Head of caudate nucleus (tissue), 42 donors: ENCODE measurements at regions not wholly inside any gene's neighbourhood (a gene's known extent, or its start where the extent isn't known, plus 50 kb on each side); places are given as distances from the start of the nearest gene placed in this dataset.

ENCODE experiments used
- DNase-seq, 42 donors: peaks; one replicate each; pipeline versions ENCODE4 v3.0.0 to v3.0.0-alpha.2; 2020 to 2021; ENCODE audit warnings: mixed read lengths in 7 of 42
- intact Hi-C: fragments of 100-400 bp; cut with DNase I; formaldehyde crosslinking; loops from one replicate; pipeline ENCODE4 v1.15.0; 2022

- intact Hi-C loops, result no loop called here
- no peak for DNase-seq
These were observed 179.4 kb downstream of the PHLDA1 start for GRCh38 chr12:75852143-75852542.

- intact Hi-C loops, result no loop called here
- DNase-seq, result no peak
These were observed 180.7 kb downstream of the PHLDA1 start for GRCh38 chr12:75850721-75851462.

DNA sequence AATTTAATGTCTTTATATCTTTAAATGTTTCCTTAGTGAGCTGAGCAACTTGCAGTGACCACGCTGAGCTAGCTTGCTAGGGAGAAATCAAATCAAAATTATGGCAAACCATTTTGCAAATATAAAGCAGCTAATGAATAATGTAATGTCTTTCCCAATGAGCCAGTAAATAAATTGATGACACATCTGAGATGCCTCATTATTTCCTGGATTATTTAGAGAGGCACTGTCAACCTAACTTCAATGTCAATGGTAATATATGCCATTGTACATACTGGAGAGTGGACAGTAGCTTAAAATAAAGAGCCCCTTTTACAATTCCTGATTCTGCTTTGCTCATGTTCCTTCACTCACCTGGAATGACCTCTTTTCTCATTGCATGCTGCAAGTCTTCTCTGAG, 182.6 kb downstream of the PHLDA1 start:
- intact Hi-C loops, result no loop called here

GRCh38 chr12:75848431-75848925, 183.1 kb downstream of the PHLDA1 start:
- intact Hi-C loops, result no loop called here
- peak in 19 of 42 donors; percentile 3 to 70 (median 22) for DNase-seq

More for the DNA sequence above, 182.6 kb downstream of the PHLDA1 start:
- DNase-seq, result no peak

- intact Hi-C loops, result no loop called here
- no peak for DNase-seq
These were observed 185.5 kb downstream of the PHLDA1 start for GRCh38 chr12:75846102-75846501.

DNA sequence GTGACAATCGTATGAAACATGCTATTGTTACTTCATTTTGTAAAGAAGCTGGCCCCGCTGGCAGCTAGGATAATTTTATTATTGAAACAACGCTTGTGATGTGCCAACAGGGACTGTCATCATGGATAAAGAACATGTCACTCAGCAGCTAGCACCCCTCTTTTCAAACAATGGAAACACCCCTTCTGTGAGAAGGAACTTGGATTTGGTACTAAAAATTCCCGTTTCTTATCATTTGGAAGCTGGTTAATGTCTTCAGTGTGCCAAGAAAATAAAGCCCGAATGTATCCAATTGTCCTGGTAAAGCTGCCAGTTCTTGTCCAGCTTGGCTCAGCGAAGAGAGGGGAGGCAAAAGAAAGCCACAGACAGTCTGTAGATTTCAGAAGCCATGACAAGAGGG, 186.6 kb downstream of the PHLDA1 start:
- no peak for DNase-seq
- intact Hi-C loops, result no loop called here

DNA sequence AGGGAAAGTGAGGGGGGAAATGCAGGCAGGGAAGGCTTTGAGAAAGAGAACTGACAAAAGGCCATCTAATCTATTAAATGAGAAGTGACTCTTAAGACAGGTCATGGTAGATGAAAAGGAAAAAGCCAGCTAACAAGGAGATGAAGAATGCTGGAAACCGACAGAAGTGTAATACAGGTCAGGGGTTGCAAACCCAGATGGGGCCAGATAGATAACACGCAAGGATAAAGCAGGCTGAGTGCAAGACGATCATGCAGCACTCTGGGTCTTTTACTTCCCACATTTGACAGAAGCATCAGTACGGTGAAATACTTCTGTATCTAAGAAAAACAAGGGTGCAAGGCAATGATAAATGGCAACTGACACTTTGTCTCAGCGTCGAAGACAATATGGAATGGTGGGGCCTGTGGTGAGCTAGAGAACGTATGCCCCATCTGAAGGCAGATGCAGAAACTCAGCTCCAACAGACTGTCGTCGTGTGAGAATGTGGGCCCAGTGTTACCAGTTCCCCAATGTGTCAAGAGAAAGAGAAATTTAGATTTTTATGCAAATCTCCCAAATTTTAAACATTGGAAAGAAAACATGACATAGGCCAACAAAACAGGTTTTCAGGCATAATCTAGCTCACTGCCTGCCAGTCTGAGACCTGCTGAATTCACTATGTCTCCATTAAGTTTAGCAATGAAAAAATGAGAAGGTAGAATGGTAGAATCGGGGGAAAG, 187.4 kb downstream of the PHLDA1 start:
- no peak for DNase-seq
- intact Hi-C loops, result no loop called here

- intact Hi-C loops, result no loop called here
- DNase-seq, result peak in 6 of 42 donors; percentile 7 to 35 (median 16)
These were observed 189.5 kb downstream of the PHLDA1 start for GRCh38 chr12:75842090-75842489.

DNA sequence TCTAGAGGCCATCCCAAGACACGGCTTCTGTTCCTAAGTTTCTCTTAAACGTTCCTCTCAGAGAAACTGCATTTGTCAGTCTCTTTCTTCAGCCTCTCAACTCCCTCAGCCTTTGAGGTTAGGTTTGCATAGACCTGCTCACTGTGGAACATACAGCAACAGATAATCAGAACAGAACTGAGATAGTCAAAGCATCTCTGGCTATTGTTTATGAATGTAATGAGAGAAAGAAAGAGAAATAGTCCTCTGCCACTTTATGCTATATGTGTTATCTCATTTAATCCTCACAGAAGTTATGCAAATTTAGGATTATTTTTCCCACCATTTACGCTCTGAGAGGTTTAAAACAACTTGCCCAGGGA, 190.6 kb downstream of the PHLDA1 start:
- DNase-seq, result no peak
- intact Hi-C loops, result no loop called here

- no peak for DNase-seq
- intact Hi-C loops, result no loop called here
These were observed 193.3 kb downstream of the PHLDA1 start for GRCh38 chr12:75838309-75838708.

DNA sequence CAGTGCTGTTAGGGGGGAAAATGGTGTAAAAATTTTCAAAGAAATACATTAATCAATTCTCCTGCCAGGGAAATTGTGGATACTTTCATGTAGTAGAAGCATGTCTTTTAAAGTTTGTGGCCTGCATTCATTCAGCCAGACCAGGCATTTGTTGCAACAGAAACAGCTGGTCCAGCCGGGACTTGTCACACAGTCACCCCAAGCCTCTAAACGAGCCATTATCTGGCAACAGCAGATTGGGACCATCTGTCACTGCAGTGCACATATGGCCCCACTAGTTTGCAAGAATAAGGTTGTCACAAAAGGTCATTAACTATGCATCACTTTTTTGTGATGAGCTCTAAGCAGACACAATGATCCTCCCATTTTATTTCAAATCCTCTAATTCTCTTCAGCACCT, 193.9 kb downstream of the PHLDA1 start:
- intact Hi-C loops, result no loop called here
- no peak for DNase-seq

DNA sequence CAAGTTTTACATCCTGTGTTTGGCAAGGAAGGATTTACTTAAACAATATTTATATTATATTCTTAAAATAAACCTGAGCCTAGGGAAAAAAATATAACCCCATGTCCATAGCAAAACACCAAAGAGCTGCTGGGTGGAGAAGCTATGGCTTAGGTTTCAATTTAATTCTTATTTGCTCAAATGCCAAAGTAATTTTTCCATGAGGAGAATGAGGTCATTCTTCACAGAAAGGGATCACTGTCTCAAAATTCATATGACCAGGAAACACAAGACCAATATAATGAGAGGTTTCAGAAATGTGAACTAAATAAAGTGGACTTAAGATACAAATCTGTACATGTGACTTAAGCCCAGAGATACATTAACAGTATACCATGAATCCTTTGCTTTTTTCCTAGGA, 195.0 kb downstream of the PHLDA1 start:
- intact Hi-C loops, result no loop called here

DNA sequence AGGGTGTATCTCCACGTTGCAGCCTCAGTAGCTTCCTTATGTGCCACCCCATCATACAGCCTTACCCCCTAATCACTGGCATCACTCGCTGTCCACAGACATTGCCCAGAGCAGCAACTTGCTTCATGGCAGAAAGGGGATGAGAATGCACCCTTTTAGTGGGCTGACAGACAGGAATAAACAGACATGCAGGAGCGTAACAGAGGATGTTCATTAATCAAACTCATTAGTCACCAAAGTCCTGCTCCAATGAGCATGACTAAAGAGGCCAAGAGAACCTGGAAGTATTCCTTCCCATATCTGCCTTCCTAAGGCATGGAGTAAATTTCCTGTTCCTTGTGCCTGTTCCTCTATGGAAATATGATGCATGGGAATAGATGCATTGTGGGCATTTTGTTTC, 197.0 kb downstream of the PHLDA1 start:
- DNase-seq, result no peak
- intact Hi-C loops, result no loop called here

More for the DNA sequence above, 195.0 kb downstream of the PHLDA1 start:
- DNase-seq, result no peak

DNA sequence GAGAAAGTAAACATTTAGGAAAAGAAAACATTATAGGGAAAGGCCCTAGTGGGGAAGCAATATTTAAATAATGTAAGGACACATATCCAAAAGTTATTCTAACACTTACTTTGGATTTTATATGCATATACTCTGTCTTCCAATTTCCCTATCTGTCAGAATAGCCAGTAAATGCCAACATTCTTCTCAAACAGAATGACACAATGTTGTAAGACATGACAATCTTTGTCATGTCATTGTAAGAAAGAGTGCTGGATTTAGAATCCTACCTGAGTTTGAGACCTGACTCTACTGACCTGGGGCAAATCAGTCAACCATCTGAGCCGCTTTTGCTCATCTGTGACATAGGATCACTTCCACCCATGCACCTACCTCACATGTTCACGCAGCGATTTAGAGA, 198.3 kb downstream of the PHLDA1 start:
- no peak for DNase-seq
- intact Hi-C loops, result no loop called here

DNA sequence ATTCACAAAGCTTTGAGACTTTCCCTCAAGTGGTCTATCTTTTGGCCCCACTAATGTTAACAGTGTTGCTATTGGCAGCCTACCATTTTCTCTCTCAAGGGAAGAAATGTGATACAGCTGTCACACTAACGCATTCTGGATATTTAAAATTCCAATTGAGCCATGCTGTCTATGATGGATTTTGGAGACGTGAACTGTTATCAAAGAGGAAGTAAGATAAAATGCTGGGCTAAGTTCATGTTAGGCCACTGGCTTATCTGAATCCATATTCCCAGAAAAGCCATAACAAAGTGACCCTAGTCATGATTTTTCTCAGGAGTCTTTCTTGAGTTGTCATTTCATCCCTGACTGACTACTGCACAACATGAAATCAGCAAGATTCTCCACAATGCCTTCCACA, 200.2 kb downstream of the PHLDA1 start:
- intact Hi-C loops, result no loop called here
- no peak for DNase-seq

DNA sequence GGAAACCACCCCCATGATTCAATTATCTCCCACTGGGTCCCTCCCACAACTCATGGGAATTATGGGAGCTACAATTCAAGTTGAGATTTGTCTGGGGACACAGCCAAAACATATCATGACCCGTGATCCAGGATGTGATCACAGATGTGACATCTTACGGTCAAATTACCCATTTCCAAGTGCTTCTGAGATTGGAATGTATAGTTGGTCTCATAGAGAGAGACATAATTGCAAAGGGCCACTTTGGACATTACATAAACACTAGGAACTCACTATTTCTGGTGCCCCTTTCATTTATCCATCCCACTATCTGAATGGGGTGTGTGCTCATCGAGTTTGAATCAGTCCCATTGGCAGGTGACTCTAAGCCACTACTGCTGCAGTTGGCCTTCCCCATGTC, 204.5 kb downstream of the PHLDA1 start:
- no peak for DNase-seq
- intact Hi-C loops, result no loop called here

DNA sequence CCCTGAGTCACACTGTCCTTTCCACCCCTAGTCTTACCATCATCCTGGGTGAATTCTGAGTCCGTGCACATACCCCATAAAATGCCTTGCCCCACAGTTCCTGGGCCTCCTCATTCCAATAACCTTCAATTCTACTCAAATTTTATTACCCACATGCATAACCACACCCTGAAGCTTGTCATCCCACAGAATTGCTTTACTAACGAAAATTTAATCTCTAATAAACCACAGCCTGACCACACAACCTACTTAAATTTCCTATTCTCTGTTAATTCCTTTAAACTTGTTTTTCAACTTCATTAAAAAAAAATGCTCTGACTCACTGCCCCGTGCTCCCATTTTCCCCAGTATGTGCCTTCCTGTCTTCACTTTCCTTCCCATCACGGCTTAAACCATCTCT, 205.9 kb downstream of the PHLDA1 start:
- no peak for DNase-seq
- intact Hi-C loops, result no loop called here

- DNase-seq, result no peak
- intact Hi-C loops, result no loop called here
These were observed 208.1 kb downstream of the PHLDA1 start for GRCh38 chr12:75823475-75823874.

- DNase-seq, result no peak
- intact Hi-C loops, result no loop called here
These were observed 209.2 kb downstream of the PHLDA1 start for GRCh38 chr12:75822416-75822815.

GRCh38 chr12:75820848-75821578, 210.6 kb downstream of the PHLDA1 start:
- intact Hi-C loops, result no loop called here
- no peak for DNase-seq
